ENCODE measurements at regions not wholly inside any gene's neighbourhood (a gene's known extent, or its start where the extent isn't known, plus 50 kb on each side); places are given as distances from the start of the nearest gene placed in this dataset.

DNA sequence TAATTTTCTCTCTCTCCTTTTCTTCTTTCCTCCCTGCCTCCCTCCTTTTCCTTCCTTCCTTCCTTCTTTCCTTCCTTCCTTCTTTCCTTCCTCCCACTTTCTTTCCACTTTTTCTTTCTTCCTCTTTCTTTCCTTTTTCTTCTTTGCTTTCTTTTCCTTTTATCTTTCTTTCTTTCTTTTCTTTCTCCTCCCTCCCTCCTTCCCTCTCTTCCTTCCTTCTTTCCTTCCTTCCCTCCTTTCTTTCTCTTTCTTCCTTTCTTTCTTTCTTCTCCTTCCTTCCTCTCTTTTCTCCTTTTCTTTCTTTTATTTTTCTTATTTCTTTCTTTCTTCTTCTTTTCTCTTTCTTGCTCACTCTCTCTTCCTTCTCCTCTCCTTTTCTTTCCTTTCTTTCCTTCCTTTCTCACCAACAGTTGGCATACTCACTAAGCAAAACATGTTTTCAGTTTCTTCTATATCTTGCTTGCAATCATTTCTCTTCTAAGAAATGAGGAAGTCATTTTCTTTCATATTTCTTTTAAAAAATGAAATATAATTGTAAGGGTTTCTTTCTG lies 97.1 kb upstream of the MAF start:
- intact Hi-C loops (cut with DNase I) = no loop called here
- no peak for DNase-seq (ENCODE audit: low spot score)

DNA sequence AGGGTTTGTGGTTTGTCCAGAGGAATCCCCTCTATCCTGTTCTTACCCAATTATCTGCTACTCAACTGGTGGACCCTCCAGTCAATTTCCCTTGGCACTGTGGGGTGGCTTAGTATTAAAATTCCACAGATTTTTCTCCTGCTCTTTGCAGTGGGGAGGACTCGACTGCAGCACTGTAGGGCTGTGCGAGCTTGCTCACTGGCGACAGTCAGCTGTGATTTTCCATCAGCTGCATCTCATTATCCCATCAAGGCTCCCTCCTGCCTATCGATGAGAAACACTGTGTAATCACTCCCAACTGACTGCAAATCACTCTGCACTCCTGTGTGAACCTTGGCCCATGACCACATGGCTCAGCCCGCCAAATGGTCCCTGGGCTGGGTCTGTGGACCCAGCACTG lies 90.5 kb upstream of the MAF start:
- no peak for DNase-seq (ENCODE audit: low spot score)
- intact Hi-C loops (cut with DNase I) = no loop called here

DNA sequence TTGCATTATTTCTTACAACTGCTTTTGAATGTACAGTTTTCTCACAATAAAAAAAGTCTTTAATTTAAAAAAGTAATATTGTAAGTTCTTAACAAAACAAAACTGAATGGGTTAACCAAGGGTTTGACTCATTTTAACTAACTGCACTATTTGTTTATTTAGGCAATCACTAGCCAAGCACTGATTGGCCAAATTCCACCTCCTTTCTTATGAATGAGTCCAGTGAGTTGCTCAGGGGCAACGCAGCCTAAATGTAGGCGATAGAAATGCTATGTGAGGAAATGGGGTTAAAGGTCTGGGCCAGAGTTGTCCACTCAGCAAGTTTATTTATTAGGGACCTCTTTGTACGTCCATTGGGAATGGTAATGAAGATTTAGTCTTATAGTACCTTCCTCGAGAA lies 89.6 kb upstream of the MAF start:
- DNase-seq (ENCODE audit: low spot score) = no peak
- intact Hi-C loops (cut with DNase I) = no loop called here

DNA sequence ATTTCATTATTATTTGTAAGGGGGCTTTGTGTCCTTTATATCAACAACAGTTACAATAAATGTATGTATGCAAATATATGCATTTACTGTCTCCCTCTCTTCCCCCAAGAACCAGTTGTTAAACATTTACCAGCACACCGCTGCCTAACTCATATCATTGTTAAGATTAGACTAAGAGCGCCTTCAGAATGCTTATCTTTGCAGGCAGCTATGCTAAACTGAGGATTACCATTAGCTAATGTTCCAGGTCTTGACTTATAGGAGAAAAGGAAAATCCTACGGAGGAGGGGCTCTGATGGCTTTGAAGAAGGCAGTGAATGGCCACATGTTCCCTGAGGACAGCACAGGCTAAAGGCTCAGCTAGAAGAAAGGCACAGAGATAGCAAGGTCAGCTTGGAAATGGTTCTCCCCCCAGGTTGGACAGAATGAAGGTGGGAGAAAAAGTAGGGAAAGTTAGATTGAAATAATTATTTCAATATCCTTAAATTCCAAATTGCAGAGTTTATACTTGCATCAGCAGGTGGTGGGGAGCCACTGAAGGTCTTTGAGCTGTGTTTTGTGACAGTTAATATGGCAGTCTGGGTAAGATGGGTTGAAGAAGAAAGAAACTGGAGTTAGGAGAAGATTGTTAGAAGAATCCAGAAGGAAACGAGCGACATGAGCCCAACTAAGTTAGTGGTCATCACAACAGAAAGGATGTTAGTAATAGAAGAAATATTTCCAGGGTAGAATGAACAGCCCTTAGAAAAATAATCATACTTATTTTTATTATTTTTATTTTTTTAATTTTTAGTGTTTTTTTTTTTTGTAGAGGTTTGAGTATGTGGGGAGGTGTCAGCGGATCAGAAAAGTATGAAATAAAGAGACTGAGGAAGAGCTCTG lies 87.0 kb upstream of the MAF start:
- intact Hi-C loops (cut with DNase I) = no loop called here

DNA sequence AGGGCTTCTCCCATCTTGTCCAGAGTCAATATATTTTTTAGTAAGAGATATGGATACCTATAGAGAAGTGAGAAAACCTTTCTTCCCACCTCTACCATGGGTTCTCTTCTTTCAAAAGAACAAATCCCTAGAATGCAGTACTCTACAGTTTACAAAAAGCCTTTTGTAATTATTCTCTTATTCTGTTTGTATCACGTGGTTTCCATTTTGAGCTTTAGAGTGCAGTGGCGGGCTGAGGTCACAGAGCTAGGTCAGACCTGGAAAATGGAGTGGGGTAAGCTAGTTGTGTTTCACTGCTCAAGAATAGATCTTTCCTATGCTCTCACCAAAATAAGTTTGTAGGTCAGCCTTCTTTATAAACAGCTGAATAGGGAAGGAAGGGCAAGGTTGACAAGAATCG lies 85.3 kb upstream of the MAF start:
- DNase-seq (ENCODE audit: low spot score) = no peak
- intact Hi-C loops (cut with DNase I) = no loop called here

More for the DNA sequence above, 87.0 kb upstream of the MAF start:
- no peak for DNase-seq (ENCODE audit: low spot score)

DNA sequence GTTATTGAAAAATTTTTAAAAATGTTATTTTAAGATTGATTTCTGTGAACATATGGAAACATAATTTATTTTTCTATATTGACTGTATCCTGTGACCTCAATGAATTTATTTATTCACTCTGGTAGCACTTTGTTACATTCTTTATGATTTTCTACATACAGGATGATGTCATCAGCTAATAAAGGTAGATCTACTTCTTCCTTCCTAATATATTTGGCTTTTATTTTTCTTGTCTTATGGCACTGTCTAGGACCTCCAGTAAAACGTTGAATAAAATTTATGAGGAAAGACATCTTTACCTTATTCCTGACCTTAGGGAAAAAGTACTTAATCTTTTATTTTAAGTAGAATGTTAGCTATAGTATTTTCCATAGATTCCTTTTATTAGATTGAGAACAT lies 78.8 kb upstream of the MAF start:
- no peak for DNase-seq (ENCODE audit: low spot score)
- intact Hi-C loops (cut with DNase I) = no loop called here

DNA sequence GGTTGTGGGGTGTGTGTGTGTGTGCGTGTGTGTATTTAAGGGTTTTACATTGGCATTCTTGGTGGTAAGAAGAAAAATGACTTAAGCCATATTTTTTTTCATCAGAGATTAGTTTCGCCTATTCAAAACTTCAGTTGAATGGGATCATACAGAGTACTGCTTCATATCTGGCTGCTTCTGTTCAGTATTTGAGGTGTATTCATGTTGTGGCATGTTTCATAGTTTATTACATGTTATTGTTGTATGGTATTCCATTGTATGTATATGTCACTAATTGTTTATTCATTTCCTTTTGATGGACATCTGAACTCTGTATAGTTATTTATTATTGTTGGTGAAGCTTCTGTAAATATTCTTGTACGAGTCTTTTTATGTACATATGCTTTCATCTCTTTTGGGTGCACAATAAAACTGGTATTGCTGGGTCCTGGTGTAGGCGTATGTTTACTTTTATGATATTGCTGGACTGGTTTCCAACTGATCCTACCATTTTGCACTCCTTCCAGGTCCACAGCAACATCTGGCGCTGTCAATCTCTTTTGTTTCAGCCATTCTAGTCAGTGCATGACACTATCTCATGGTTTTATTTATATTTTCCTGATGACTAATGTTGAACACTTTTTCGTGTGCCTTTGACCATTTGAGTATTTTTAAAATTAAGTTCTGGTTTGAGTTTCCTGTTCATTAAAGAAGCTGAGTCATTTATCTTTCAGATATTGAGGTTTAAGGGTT lies 77.4 kb upstream of the MAF start:
- no peak for DNase-seq (ENCODE audit: low spot score)
- intact Hi-C loops (cut with DNase I) = no loop called here

DNA sequence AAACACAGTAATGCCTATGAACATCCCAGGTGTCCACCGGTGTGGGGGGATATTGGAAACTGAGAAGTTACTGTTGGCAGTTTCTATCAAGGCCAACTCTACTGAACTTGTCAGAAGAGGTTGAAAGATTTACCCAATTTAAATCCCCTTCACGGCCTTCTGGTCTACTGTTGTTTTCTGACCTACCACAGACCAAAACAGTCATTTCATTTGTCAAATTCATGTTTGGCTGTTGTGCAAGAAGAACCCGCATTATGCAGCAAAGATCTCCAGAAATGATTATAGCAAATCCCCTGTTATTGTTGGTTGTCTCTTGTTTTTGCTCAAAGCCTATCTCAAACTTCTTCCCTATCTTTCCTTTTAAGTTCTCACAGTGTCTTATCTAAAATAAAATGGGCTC lies 73.1 kb upstream of the MAF start:
- intact Hi-C loops (cut with DNase I) = no loop called here
- DNase-seq (ENCODE audit: low spot score) = no peak

DNA sequence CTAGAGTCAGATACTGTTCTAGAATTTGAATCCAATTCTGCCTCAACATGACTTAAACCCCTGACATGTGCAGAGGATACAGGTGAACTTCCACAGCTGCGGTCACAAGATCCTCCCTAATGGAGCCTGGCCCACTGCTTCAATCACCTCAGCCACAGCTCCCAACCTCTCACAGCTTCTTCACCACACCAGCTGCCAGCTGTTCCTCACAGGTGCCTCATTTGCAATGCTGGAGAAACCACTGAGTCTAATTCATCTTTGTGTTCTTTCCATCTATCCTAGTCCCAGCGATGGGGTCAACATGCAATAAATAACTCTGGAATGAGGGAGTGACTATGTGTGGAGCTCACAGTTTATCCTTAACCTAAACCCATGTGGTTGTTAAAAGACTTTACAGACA lies 72.0 kb upstream of the MAF start:
- no peak for DNase-seq (ENCODE audit: low spot score)

DNA sequence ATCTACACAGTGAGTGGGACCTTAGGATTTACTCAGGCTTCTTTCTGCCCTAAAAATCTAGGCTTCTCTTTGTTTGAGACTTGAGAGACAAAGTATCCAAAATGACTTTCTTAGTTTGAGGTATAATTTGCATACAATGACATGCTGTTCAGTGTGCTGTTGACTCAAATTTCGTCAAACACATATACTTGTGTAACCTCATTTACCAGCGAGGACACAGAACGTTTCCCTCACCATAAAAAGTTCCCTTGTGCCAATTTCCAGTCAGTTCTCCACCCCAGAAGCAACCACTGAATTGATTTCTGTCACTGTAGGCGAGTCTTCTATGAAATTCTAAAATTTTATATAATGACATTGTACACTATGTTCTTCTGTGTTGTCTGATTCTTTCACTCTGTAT lies 68.0 kb upstream of the MAF start:
- intact Hi-C loops (cut with DNase I) = no loop called here
- no peak for DNase-seq (ENCODE audit: low spot score)

More for the DNA sequence above, 72.0 kb upstream of the MAF start:
- intact Hi-C loops (cut with DNase I) = no loop called here

DNA sequence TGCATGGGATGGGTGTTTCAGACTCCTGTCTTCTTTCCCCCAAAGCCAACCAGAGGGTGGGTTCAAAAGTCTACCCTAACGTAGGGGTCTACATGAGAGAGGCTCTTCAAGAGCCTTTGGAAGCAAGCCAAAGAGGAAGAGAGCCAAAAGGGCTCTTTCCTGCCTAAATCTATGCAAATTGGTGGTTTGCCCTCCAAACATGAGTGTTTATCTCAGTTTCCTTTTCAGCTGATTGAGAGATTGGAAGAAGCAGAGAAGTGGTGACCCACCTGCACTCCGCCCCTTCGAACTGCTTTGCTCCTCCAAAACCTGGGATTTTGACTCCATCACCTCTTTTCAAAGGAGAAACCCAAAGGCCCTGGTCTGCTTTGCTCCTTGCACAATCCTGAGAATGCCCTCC lies 65.4 kb upstream of the MAF start:
- DNase-seq (ENCODE audit: low spot score) = no peak
- intact Hi-C loops (cut with DNase I) = no loop called here

DNA sequence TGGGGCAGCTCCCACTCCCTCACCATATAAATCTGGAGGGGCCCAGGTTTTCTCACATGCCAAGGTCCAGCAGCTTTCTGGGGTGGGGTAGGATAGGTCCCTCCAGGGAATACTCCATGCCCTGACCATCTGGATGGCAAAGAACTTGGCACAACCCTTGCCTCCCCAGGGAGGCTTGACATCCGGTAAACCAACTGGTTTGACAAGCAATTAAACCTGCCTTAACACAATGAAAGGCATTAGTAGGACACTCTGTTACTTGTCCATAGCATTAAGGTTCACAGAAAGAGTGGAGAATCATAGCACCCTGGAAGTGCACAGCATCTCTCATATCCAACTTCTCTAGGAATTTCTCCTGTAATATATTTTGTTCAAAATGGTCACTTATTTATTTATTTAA lies 63.9 kb upstream of the MAF start:
- intact Hi-C loops (cut with DNase I) = no loop called here
- no peak for DNase-seq (ENCODE audit: low spot score)

DNA sequence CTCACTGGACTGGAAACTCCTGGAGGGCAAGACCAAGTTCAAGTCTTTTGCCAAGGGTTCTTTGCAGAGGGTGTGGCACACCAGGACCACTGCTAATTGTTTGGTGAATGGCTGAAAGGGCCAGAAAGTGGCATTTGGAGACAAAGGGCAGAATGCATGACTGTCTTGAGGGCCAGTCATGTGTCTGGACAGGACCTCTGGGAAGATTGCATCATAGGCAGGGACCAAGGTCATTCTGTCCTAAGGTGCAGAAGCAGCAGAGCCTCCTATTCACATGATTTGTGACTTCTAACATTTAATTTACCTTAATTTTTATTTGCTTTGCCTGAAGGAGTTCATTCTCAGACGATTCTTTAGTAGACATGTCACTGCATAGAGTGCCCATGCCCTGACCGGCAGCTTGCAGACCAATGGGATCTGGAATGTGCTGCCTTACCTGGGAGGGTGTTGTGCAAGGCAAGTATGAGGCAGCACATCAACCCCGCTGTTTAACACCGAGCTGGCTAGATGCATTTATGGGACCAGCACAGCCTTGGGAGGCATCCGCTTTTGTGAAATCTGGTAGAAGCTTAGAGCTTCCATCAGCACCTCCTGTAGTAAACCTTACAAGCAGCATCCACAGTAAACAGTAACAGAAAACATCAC lies 62.3 kb upstream of the MAF start:
- intact Hi-C loops (cut with DNase I) = no loop called here
- DNase-seq (ENCODE audit: low spot score) = no peak

DNA sequence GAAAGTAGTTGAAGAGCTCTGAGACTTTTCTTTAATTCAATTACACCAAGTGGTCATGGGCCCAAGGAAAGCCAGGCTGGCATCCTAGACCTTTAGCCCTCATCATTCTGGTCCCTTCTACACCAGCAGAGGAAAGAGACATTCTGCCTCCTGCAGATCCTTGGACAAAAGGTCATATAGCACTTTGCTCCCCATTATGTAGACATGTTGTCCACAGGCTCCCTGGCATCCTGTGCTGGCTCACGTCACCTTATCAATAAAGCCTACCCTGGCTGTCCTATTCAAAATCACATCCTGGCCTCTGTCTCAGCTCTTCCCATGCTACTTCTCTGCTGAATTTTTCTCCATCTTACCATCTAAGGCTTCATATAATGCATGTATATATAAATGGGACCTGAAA lies 61.6 kb upstream of the MAF start:
- intact Hi-C loops (cut with DNase I) = no loop called here
- DNase-seq (ENCODE audit: low spot score) = no peak

DNA sequence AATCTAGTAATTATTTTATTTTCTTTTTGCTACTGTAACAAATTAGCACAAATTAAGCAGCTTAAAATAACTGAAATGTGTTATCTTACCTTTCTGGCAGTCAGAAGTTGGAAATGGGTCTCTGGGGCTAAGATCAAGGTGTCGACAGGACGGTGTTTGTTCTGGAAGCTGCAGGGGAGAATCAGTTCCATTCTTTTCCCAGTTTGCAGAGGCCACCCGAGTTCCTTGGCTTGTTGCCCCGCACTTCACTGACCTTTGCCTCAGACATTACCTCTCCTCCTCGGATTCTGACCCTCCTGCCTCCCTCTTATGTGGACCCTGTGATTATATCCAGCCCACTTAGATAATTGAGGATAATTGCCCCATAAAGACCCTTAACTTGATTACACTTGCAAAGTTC lies 61.0 kb upstream of the MAF start:
- no peak for DNase-seq (ENCODE audit: low spot score)
- intact Hi-C loops (cut with DNase I) = no loop called here

DNA sequence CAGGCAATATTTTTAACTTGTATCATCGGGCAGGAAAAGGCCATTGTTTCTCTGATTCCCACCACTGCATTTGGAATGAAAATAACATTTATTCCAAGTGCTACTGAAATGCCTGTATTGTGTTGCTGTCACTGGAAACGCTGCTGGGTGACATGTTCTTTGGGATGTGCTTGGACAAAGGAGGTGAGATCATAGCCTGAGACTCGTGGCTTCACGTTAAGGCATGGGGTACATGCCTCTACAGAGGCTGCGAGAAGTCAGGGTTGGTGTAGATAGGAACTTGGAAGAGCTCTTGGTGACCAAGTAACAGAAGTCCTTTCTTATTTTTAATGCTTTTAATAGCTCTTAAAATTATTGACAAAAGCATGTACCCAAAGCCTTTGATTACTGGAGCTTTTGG lies 58.8 kb upstream of the MAF start:
- intact Hi-C loops (cut with DNase I) = no loop called here
- DNase-seq (ENCODE audit: low spot score) = no peak

DNA sequence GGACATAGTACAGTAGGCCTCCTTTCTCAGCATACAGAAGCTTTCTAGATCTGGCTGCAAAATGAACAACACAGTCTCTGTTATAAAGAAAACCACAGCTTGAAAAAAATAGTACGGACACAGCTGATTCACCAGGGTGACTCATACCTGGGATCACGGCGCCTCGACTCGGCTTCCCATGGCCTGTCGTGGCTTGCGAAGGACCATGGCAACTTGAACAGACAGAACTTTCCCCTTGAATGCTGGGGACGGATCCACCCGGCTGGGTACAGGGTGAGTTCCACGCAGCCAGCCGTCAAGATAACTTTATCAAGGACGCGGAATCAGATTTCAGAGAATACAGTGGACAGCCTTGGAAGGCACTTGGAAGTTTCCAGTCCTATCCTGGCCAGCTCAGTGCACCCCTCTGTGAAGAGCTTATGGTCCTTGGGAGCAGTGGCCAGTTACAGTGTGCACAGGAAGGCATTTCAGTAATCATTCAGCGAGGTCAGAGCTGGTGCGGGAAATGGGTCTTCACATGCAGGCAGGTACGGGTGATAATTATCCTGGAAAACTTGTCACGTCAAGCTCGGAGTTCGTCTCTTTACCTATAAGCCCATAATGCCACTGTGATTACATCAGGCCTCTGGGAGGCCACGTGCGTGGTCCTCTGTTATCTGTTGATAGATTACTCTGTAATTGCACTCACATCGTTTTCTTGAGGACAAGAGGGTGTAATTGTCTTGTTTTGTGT lies 57.9 kb upstream of the MAF start:
- intact Hi-C loops (cut with DNase I) = no loop called here
- no peak for DNase-seq (ENCODE audit: low spot score)

DNA sequence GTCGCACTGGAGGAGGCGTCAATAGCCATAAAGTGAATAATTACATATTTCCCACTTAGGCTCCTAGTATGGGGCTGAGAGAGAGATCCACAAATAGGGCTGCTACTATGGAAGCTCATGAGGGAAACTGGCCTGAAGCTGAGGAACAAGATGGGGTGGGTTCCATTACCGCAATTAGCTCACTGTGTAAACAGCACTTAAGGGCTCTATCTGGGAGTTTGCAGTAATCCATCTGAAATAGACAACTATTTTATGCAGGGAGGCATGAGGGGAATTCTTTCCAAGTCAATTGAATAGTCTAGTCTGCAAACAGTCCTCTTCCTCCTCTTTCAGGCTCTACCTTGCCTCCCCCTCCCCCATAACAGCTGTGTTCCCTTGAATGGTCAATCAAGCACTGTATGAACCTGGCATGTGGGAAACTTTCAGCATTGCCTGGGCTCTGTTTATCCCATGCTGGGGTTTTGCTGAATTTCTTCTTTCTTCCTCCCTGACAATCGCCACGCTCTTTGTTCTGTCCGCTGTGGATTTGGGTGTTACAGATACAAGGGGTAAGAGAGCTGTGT lies 56.1 kb upstream of the MAF start:
- intact Hi-C loops (cut with DNase I) = no loop called here
- DNase-seq (ENCODE audit: low spot score) = no peak

DNA sequence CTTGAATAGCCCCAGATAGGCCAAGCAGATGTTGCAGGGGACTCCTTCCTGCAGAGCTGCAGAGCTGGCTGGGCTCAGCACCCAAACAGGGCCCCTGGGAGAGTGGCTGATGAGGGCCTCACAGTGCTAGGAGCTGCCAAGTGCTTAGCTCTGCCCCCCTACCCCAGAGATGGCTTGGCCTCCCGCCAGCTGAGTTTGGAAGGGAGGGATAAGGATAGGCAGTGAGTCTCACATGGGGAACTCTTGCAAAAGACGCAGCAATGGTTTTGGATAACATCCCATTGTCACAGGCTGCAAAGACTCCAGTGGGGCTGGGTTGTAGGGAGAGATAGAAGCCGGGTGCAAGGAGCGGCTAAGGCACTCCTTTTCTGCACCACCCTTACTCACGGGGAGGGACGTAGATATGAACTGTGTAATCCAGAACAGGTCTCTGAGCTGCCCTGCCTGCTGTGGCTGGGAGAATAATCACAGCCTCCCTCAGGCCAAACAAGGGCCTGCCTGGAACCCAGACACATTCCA lies 52.9 kb upstream of the MAF start:
- intact Hi-C loops (cut with DNase I) = no loop called here
- DNase-seq (ENCODE audit: low spot score) = no peak

Measured in cardiac septum (tissue), 1 donor.